Caki2 (cell line): ENCODE measurements at regions not wholly inside any gene's neighbourhood (a gene's known extent, or its start where the extent isn't known, plus 50 kb on each side); places are given as distances from the start of the nearest gene placed in this dataset.
A peak's percentile ranks its signal among the peaks of the same experiment; 100 is the strongest.
"Not testable (repeated sequence)": the region's sequence is repeated elsewhere in the genome, so short reads cannot be mapped to it uniquely, and the experiment has no call there.

ENCODE experiments used
- DNase-seq: peaks from one replicate; pipeline ENCODE4 v3.0.0-alpha.2; 2015; ENCODE audit warnings: low read depth
- in situ Hi-C: cut with HindIII; loops from 2 replicates; pipeline ENCODE4 v1.10.0; 2016; ENCODE audit warnings: low sequenced_read_pairs, low pct_unique_long_range_greater_than_20kb, mixed read lengths

GRCh38 chr21:27363719-27364477 lies 397.0 kb upstream of the ADAMTS5 start:
- no peak for DNase-seq
- in situ Hi-C loops = no loop called here

GRCh38 chr21:27362249-27362648 lies 395.4 kb upstream of the ADAMTS5 start:
- DNase-seq = peak; percentile 2
- in situ Hi-C loops = no loop called here

- in situ Hi-C loops = no loop called here
- no peak for DNase-seq
Observed at GRCh38 chr21:27359141-27359540, 392.3 kb upstream of the ADAMTS5 start.

GRCh38 chr21:27352885-27353284 lies 386.0 kb upstream of the ADAMTS5 start:
- no peak for DNase-seq
- in situ Hi-C loops = no loop called here

- DNase-seq = peak; percentile 5
- in situ Hi-C loops = no loop called here
Observed at GRCh38 chr21:27346041-27346448, 379.2 kb upstream of the ADAMTS5 start.

- DNase-seq = no peak
- in situ Hi-C loops = no loop called here
Observed at GRCh38 chr21:27339902-27340301, 373.0 kb upstream of the ADAMTS5 start.

- in situ Hi-C loops, DNase-seq: not testable (repeated sequence)
Observed at GRCh38 chr21:27338007-27338406, 371.1 kb upstream of the ADAMTS5 start.

- no peak for DNase-seq
- in situ Hi-C loops = no loop called here
Observed at GRCh38 chr21:27333096-27333495, 366.2 kb upstream of the ADAMTS5 start.

- no peak for DNase-seq
- in situ Hi-C loops = no loop called here
Observed at GRCh38 chr21:27329255-27329851, 362.5 kb upstream of the ADAMTS5 start.

- in situ Hi-C loops = no loop called here
- no peak for DNase-seq
Observed at GRCh38 chr21:27326301-27326700, 359.4 kb upstream of the ADAMTS5 start.

GRCh38 chr21:27323331-27323730 lies 356.4 kb upstream of the ADAMTS5 start:
- in situ Hi-C loops = no loop called here
- DNase-seq = no peak

- in situ Hi-C loops = no loop called here
- no peak for DNase-seq
Observed at GRCh38 chr21:27321791-27322190, 354.9 kb upstream of the ADAMTS5 start.

- no peak for DNase-seq
- in situ Hi-C loops = no loop called here
Observed at GRCh38 chr21:27320868-27321267, 354.0 kb upstream of the ADAMTS5 start.

- in situ Hi-C loops = not testable (repeated sequence)
Observed at GRCh38 chr21:27317601-27318000, 350.7 kb upstream of the ADAMTS5 start.

GRCh38 chr21:27315373-27315772 lies 348.5 kb upstream of the ADAMTS5 start:
- in situ Hi-C loops = no loop called here

More at GRCh38 chr21:27317601-27318000, 350.7 kb upstream of the ADAMTS5 start:
- not testable (repeated sequence) for DNase-seq

GRCh38 chr21:27314131-27314530 lies 347.2 kb upstream of the ADAMTS5 start:
- DNase-seq = no peak
- in situ Hi-C loops = no loop called here

More at GRCh38 chr21:27315373-27315772, 348.5 kb upstream of the ADAMTS5 start:
- DNase-seq = no peak

- DNase-seq = no peak
- in situ Hi-C loops = no loop called here
Observed at GRCh38 chr21:27306791-27307775, 340.2 kb upstream of the ADAMTS5 start.

- no peak for DNase-seq
- in situ Hi-C loops = no loop called here
Observed at GRCh38 chr21:27306206-27306605, 339.3 kb upstream of the ADAMTS5 start.

- in situ Hi-C loops = no loop called here
- DNase-seq = no peak
Observed at GRCh38 chr21:27301220-27301619, 334.3 kb upstream of the ADAMTS5 start.
